Gastrocnemius medialis (tissue), 4 donors: ENCODE measurements at regions not wholly inside any gene's neighbourhood (a gene's known extent, or its start where the extent isn't known, plus 50 kb on each side); places are given as distances from the start of the nearest gene placed in this dataset.

Source experiments
- CTCF ChIP-seq, 5 experiments: fragments of 450-650 bp in 3 of 5; fragments of 200-600 bp in 2 of 5; sonication (generic) in 2 of 5; IDR thresholded peaks in 4 of 5; conservative IDR thresholded peaks in 1 of 5; 1 replicate in 4 of 5; 2 replicates in 1 of 5; pipeline ENCODE4 v1.5.1; 2016 to 2019; ENCODE audit warnings: antibody characterized with exemption in 5 of 5, mild to moderate bottlenecking in 3 of 5, moderate library complexity in 3 of 5
- POLR2A ChIP-seq, 2 donors: fragments of 450-650 bp; IDR thresholded peaks; one replicate each; pipeline ENCODE4 v1.6.1; 2017; ENCODE audit warnings: antibody characterized with exemption in 2 of 2, mild to moderate bottlenecking in 2 of 2, moderate library complexity in 2 of 2

GRCh38 chr14:106538201-106538600 is 1011.8 kb downstream of the TMEM121 start:
- TF ChIP-seq CTCF (IDR thresholded peaks at IDR 0.05 in 4 of 5, conservative IDR thresholded peaks at IDR 0.05 in 1 of 5) (no peak), POLR2A (IDR thresholded peaks at IDR 0.05) (no peak)
